Neural progenitor cell (in vitro differentiated cells): ENCODE measurements at regions not wholly inside any gene's neighbourhood (a gene's known extent, or its start where the extent isn't known, plus 50 kb on each side); places are given as distances from the start of the nearest gene placed in this dataset.

Source experiments
- CTCF ChIP-seq: fragments of 200-600 bp; sonication (generic); IDR thresholded peaks from 2 replicates; pipeline ENCODE4 v1.5.1; 2017; ENCODE audit warnings: antibody characterized with exemption, mild to moderate bottlenecking
- EZH2phosphoT487 ChIP-seq: fragments of 200-600 bp; sonication (generic); IDR thresholded peaks from 2 replicates; pipeline ENCODE4 v1.6.1; 2017; ENCODE audit warnings: antibody characterized with exemption

- TF ChIP-seq CTCF (no peak), EZH2phosphoT487 (no peak)
Measured at GRCh38 chr17:55664287-55664686, 58.4 kb downstream of the TMEM100 start.
